Brain microvascular endothelial cell (primary cell): ENCODE measurements at regions not wholly inside any gene's neighbourhood (a gene's known extent, or its start where the extent isn't known, plus 50 kb on each side); places are given as distances from the start of the nearest gene placed in this dataset.

Experiments used
- DNase-seq: peaks from one replicate; pipeline ENCODE4 v3.0.0-alpha.2; 2020
- H3K27ac ChIP-seq: fragments of 250-450 bp; sonication (Bioruptor Pico); 2 replicates; pipeline ENCODE4 v1.5.1; 2020; ENCODE audit warnings: mild to moderate bottlenecking, moderate library complexity
- H3K27me3 ChIP-seq: fragments of 250-450 bp; sonication (Bioruptor Pico); replicated peaks from 2 replicates; pipeline ENCODE4 v1.5.1; 2020; ENCODE audit warnings: mild to moderate bottlenecking
- H3K36me3 ChIP-seq: fragments of 250-450 bp; sonication (Bioruptor Pico); replicated peaks from 2 replicates; pipeline ENCODE4 v1.5.1; 2020; ENCODE audit warnings: mild to moderate bottlenecking
- H3K4me3 ChIP-seq: 2 replicates; pipeline ENCODE4 v1.5.1; 2011; ENCODE audit warnings: low read depth, mild to moderate bottlenecking, control low read depth, low read length, moderate library complexity
- CTCF ChIP-seq: IDR thresholded peaks from 2 replicates; pipeline ENCODE4 v1.5.1; 2011; ENCODE audit warnings: low read depth, mild to moderate bottlenecking, moderate library complexity, low read length, control low read depth, inconsistent platforms; ENCODE audit errors: missing control alignments
- in situ Hi-C: cut with HindIII; loops from 2 replicates; pipeline ENCODE4 v1.10.0; 2017; ENCODE audit warnings: low sequenced_read_pairs, low pct_ligation_motif_present

- Histone ChIP-seq H3K27me3 (no peaks in the 10 kb centered on the region), H3K27ac (no peak overlapping the region), H3K36me3 (no peaks in the 10 kb centered on the region), H3K4me3 (no peak overlapping the region)
- no peak for DNase-seq
- no peak for TF ChIP-seq CTCF
- in situ Hi-C loops: no loop called here
Measured at GRCh38 chr12:114957225-114957624, 273.2 kb upstream of the TBX3 start.

GRCh38 chr12:114955414-114956014, 271.5 kb upstream of the TBX3 start:
- Histone ChIP-seq H3K4me3 (no peak overlapping the region), H3K27ac (no peak overlapping the region), H3K36me3 (no peaks in the 10 kb centered on the region), H3K27me3 (no peaks in the 10 kb centered on the region)
- TF ChIP-seq CTCF: no peak
- DNase-seq: peak; percentile 7
- in situ Hi-C loops: no loop called here

GRCh38 chr12:114954511-114955055, 270.6 kb upstream of the TBX3 start:
- in situ Hi-C loops: no loop called here
- H3K27ac ChIP-seq: no peak overlapping the region
- no peak overlapping the region for H3K4me3 ChIP-seq
- no peaks in the 10 kb centered on the region for H3K36me3 ChIP-seq
- H3K27me3 ChIP-seq: no peaks in the 10 kb centered on the region
- no peak for DNase-seq
- TF ChIP-seq CTCF: no peak

GRCh38 chr12:114952573-114953271, 268.7 kb upstream of the TBX3 start:
- peak; percentile 16 for DNase-seq

GRCh38 chr12:114949058-114949820, 265.3 kb upstream of the TBX3 start:
- Histone ChIP-seq H3K27ac (no peak overlapping the region), H3K36me3 (no peaks in the 10 kb centered on the region), H3K4me3 (no peak overlapping the region), H3K27me3 (no peaks in the 10 kb centered on the region)
- DNase-seq: no peak
- in situ Hi-C loops: no loop called here
- no peak for TF ChIP-seq CTCF

More at GRCh38 chr12:114952573-114953271, 268.7 kb upstream of the TBX3 start:
- TF ChIP-seq CTCF: no peak
- H3K27me3 ChIP-seq: no peaks in the 10 kb centered on the region
- H3K4me3 ChIP-seq: no peak overlapping the region
- H3K36me3 ChIP-seq: no peaks in the 10 kb centered on the region
- in situ Hi-C loops: no loop called here
- no peak overlapping the region for H3K27ac ChIP-seq
